RWPE2 (cell line): ENCODE measurements at regions not wholly inside any gene's neighbourhood (a gene's known extent, or its start where the extent isn't known, plus 50 kb on each side); places are given as distances from the start of the nearest gene placed in this dataset.

Experiments used
- ATAC-seq: fragments of 200-7000 bp; cut with Tn5 transposase; 3 replicates; pipeline ENCODE4 v1.9.1; 2021; ENCODE audit warnings: low read depth
- DNase-seq: peaks from one replicate; pipeline ENCODE4 v3.0.0-alpha.2; 2020; ENCODE audit warnings: low spot score
- H3K27ac ChIP-seq: fragments of 450-650 bp; 2 replicates; pipeline ENCODE4 v1.5.1; 2017; ENCODE audit warnings: mild to moderate bottlenecking; ENCODE audit not compliant: poor library complexity, severe bottlenecking
- H3K27me3 ChIP-seq: fragments of 250-450 bp; sonication (Bioruptor Pico); 2 replicates; pipeline ENCODE4 v1.5.1; 2021; ENCODE audit warnings: mild to moderate bottlenecking, moderate library complexity; ENCODE audit not compliant: insufficient read depth, poor library complexity, severe bottlenecking
- H3K36me3 ChIP-seq: fragments of 250-450 bp; sonication (Bioruptor Pico); 2 replicates; pipeline ENCODE4 v1.5.1; 2020; ENCODE audit warnings: low read depth, mild to moderate bottlenecking, moderate library complexity
- H3K4me1 ChIP-seq: fragments of 250-450 bp; sonication (Bioruptor Pico); 2 replicates; pipeline ENCODE4 v1.5.1; 2021; ENCODE audit warnings: mild to moderate bottlenecking, moderate library complexity; ENCODE audit not compliant: insufficient read depth, poor library complexity, severe bottlenecking
- H3K4me3 ChIP-seq: fragments of 250-450 bp; sonication (Bioruptor Pico); 2 replicates; pipeline ENCODE4 v1.5.1; 2021; ENCODE audit warnings: mild to moderate bottlenecking, moderate library complexity; ENCODE audit not compliant: severe bottlenecking
- H3K9me3 ChIP-seq: fragments of 250-450 bp; sonication (Bioruptor Pico); 2 replicates; pipeline ENCODE4 v1.5.1; 2021; ENCODE audit warnings: mild to moderate bottlenecking, moderate library complexity; ENCODE audit not compliant: severe bottlenecking
- TF ChIP-seq, protein P1 (sequence below): fragments of 450-650 bp; IDR thresholded peaks from one replicate; pipeline ENCODE4 v1.5.1; 2017; ENCODE audit warnings: mild to moderate bottlenecking, moderate library complexity; ENCODE audit not compliant: poor library complexity, severe bottlenecking

DNA sequence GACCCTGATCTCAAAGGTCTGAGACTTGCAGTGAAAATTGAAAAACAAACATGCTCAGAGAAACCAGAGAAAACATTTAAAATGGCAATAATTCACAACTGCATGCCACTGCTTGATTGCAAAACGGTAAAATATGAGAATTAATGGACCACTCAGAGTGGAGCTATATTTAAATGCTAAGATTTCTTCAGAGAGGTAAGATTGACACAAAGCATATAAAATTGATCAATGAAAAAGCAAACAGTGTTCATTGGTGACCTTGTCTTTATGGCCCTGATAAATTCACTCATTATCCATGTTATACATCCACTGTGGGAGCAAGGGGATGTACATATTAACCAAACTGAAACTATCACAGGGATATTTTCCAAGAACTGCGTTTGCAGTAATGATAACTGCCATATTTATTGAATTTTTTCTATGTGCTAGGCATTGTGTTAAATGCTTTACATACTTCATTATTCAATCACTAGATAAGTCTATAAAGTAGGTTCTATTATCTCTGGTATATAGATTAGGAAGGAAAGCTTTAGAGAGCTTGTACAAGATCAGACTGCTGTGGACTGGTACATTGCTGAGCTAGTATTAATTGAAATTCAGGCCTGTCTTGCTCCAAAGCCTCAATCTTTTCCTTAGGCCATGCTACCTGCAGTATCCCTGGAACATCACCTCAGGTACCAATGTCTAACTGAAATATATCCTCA lies 113.9 kb upstream of the LMO3 start:
- H3K9me3 ChIP-seq, result no peaks in the 10 kb centered on the region
- no peaks in the 10 kb centered on the region for H3K36me3 ChIP-seq
- no peak for ATAC-seq
- DNase-seq, result no peak
- no peaks in the 10 kb centered on the region for H3K27me3 ChIP-seq
- no peak overlapping the region for H3K4me3 ChIP-seq
- no peaks in the 10 kb centered on the region for H3K4me1 ChIP-seq
- H3K27ac ChIP-seq, result no peak overlapping the region
- TF ChIP-seq, protein P1, sequence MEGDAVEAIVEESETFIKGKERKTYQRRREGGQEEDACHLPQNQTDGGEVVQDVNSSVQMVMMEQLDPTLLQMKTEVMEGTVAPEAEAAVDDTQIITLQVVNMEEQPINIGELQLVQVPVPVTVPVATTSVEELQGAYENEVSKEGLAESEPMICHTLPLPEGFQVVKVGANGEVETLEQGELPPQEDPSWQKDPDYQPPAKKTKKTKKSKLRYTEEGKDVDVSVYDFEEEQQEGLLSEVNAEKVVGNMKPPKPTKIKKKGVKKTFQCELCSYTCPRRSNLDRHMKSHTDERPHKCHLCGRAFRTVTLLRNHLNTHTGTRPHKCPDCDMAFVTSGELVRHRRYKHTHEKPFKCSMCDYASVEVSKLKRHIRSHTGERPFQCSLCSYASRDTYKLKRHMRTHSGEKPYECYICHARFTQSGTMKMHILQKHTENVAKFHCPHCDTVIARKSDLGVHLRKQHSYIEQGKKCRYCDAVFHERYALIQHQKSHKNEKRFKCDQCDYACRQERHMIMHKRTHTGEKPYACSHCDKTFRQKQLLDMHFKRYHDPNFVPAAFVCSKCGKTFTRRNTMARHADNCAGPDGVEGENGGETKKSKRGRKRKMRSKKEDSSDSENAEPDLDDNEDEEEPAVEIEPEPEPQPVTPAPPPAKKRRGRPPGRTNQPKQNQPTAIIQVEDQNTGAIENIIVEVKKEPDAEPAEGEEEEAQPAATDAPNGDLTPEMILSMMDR, result no peak

DNA sequence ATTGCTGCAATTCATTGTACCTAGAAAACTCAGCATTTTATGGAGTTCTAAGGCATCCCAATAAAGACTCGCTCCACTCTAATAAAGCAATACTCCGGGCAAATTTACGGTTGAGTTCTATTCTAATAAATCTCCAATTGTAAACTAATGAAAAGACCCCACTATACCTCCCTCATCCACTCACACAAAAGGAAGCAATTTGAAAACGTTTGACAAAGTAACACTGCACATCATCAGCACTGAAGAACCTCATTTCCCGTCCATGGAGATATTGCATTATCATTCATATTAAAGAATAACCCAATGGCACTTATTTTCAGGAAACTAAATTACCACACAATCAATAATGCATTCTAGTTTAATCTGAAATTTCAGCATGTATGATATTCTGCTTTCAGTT lies 111.0 kb upstream of the LMO3 start:
- no peak for DNase-seq
- Histone ChIP-seq H3K27ac (no peak overlapping the region), H3K4me1 (no peaks in the 10 kb centered on the region), H3K4me3 (no peak overlapping the region), H3K36me3 (no peaks in the 10 kb centered on the region), H3K27me3 (no peaks in the 10 kb centered on the region), H3K9me3 (no peaks in the 10 kb centered on the region)
- no peak for ATAC-seq
- TF ChIP-seq, protein P1, result no peak

DNA sequence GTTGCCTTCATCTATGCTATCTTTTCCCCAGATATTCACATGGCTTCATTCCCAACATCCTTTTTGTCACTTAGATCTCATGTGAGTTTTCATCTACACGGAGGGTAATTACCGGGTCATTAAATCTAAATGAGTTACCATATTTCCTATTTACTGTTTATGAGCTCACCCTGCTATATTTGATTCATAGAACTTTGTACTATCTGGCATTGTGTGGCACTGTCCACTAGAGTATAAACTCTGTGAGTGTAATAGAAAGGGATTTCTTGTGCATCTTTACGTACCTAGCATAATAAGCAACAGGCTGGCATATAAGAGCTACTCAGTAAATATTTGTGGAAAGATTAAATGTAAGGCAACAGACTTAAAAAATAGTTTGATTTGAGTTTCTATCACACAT lies 86.1 kb upstream of the LMO3 start:
- Histone ChIP-seq H3K4me1 (no peaks in the 10 kb centered on the region), H3K27ac (no peak overlapping the region), H3K27me3 (no peaks in the 10 kb centered on the region), H3K4me3 (no peak overlapping the region), H3K9me3 (no peaks in the 10 kb centered on the region), H3K36me3 (no peaks in the 10 kb centered on the region)
- DNase-seq (no peak), ATAC-seq (no peak)
- TF ChIP-seq, protein P1, result no peak

DNA sequence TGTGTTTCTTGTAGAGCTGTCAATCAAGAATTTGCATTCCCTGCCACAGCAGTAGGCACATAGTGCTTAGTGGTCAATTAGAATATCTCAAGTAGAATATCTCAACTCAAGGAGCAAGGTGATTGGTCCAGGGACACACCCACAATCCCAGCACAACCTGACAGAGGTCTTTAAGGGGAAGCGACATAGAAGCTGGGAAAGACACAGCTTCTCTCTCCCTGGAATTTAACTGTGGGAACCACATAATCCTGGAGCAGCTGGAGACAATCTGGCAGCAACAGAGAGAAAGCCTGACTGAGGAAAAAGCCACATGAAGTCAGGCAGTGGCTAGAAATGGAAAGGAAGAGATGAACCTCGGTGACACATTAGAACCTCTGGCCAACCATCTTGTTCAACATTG lies 85.7 kb upstream of the LMO3 start:
- Histone ChIP-seq H3K9me3 (no peaks in the 10 kb centered on the region), H3K4me1 (no peaks in the 10 kb centered on the region), H3K36me3 (no peaks in the 10 kb centered on the region), H3K27me3 (no peaks in the 10 kb centered on the region), H3K27ac (no peak overlapping the region), H3K4me3 (no peak overlapping the region)
- TF ChIP-seq, protein P1, result no peak
- DNase-seq, result no peak
- no peak for ATAC-seq

DNA sequence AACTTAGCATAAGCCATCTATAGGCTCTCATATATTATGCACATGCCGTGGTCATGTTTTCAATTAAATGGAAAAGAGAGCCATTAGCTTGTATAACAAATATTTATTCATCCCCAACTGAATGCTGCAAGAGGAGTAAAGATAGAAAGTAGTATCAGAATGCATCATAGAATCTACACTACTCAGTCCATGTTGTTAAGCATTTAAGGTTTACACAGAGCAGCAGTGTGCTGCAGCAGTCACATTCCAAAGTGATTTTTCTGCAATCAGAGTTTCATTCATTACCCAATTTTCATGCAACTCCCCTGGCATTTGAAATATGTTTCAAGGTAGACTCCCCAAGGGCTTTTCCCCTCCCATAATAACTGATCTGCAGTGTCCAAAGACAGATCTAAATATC lies 82.2 kb upstream of the LMO3 start:
- TF ChIP-seq, protein P1, result no peak
- no peaks in the 10 kb centered on the region for H3K36me3 ChIP-seq
- ATAC-seq (no peak), DNase-seq (no peak)
- H3K4me1 ChIP-seq, result no peaks in the 10 kb centered on the region
- no peak overlapping the region for H3K27ac ChIP-seq
- no peaks in the 10 kb centered on the region for H3K9me3 ChIP-seq
- H3K27me3 ChIP-seq, result no peaks in the 10 kb centered on the region
- H3K4me3 ChIP-seq, result no peak overlapping the region
